ENCODE measurements at regions not wholly inside any gene's neighbourhood (a gene's known extent, or its start where the extent isn't known, plus 50 kb on each side); places are given as distances from the start of the nearest gene placed in this dataset.

GRCh38 chr5:50962934-50963872 is 296.8 kb downstream of the PARP8 start:
- Histone ChIP-seq H3K4me3 (peak overlapping the region; percentile 34), H3K9me3 (ENCODE audit: low read depth) (no peaks in the 10 kb centered on the region), H3K36me3 (no peaks in the 10 kb centered on the region), H3K27me3 (peaks cover 50% of the 10 kb centered on the region), H3K4me1 (ENCODE audit: low read depth) (peaks cover 4% of the 10 kb centered on the region), H3K27ac (no peak overlapping the region)
- peak; percentile 98 for TF ChIP-seq CTCF (IDR thresholded peaks at IDR 0.05; ENCODE audit: low read depth, low read length)
- DNase-seq (ENCODE audit: low read depth in 1 of 2, low spot score in 1 of 2), result peak; percentile 68 to 82

GRCh38 chr5:50963971-50964745 is 297.7 kb downstream of the PARP8 start:
- TF ChIP-seq CTCF (IDR thresholded peaks at IDR 0.05; ENCODE audit: low read depth, low read length), result no peak
- no peak for DNase-seq (ENCODE audit: low read depth in 1 of 2, low spot score in 1 of 2)
- peaks cover 4% of the 10 kb centered on the region for H3K4me1 ChIP-seq (ENCODE audit: low read depth)
- H3K4me3 ChIP-seq, result peak overlapping the region; percentile 34
- no peaks in the 10 kb centered on the region for H3K36me3 ChIP-seq
- peaks cover 59% of the 10 kb centered on the region for H3K27me3 ChIP-seq
- H3K27ac ChIP-seq, result no peak overlapping the region
- H3K9me3 ChIP-seq (ENCODE audit: low read depth), result no peaks in the 10 kb centered on the region

GRCh38 chr5:50964746-50965653 is 298.6 kb downstream of the PARP8 start:
- Histone ChIP-seq H3K4me3 (no peak overlapping the region), H3K36me3 (no peaks in the 10 kb centered on the region), H3K27ac (no peak overlapping the region), H3K27me3 (peaks cover 68% of the 10 kb centered on the region), H3K4me1 (ENCODE audit: low read depth) (peaks cover 10% of the 10 kb centered on the region), H3K9me3 (ENCODE audit: low read depth) (no peaks in the 10 kb centered on the region)
- TF ChIP-seq CTCF (IDR thresholded peaks at IDR 0.05; ENCODE audit: low read depth, low read length), result no peak
- DNase-seq (ENCODE audit: low read depth in 1 of 2, low spot score in 1 of 2), result no peak

DNA sequence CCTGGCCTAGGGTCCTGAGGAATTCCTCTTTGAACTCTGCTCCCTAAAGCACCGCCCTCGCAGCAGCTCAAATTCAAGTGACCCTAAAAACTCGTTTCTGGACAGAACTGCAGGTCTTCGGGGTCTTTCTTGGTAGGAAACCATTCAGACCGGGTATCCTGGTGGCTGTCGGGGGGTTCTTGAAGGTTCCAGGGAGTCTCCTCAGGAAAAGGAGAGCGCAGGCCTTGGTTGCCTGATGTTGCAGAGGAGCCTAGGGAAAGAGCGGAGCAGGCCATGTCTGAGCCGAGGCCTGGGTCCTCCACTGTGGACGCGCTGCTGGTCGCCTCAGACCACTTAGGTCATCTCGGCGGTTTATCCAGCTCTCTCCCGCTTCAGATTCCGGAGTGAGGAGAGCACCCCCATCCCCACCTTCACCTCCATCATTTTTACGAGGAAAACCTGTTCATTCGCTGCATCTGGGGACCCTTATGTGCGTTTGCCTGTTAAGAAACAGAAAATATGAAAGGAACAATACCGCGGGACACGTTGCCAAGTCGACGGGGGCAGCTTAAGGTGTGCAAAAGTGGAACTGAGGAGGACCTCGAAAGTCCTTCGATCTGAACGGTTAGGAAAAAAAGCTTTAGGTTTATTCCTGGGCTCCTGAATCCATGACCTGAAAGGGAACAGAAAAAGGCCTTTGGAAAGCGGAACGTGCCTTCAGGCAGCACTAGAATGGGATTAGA is 299.4 kb downstream of the PARP8 start:
- H3K36me3 ChIP-seq, result no peaks in the 10 kb centered on the region
- peaks cover 10% of the 10 kb centered on the region for H3K4me1 ChIP-seq (ENCODE audit: low read depth)
- H3K27me3 ChIP-seq, result peaks cover 76% of the 10 kb centered on the region
- no peak overlapping the region for H3K27ac ChIP-seq
- no peak for DNase-seq (ENCODE audit: low read depth in 1 of 2, low spot score in 1 of 2)
- no peak for TF ChIP-seq CTCF (IDR thresholded peaks at IDR 0.05; ENCODE audit: low read depth, low read length)
- no peaks in the 10 kb centered on the region for H3K9me3 ChIP-seq (ENCODE audit: low read depth)
- no peak overlapping the region for H3K4me3 ChIP-seq
